ENCODE measurements at regions not wholly inside any gene's neighbourhood (a gene's known extent, or its start where the extent isn't known, plus 50 kb on each side); places are given as distances from the start of the nearest gene placed in this dataset.

- CTCF ChIA-PET, result interaction anchor here (1.1 kb wide), 1 partner anchor 15 kb away, joined by 3 read pairs; no protein-coding TSS in a partner anchor
- no peak overlapping the region for H3K9ac ChIP-seq (ENCODE audit: low read depth, low read length)
- no peak overlapping the region for H3K4me3 ChIP-seq (ENCODE audit: insufficient read depth, low read depth, low read length)
Observed at GRCh38 chr9:134488331-134489280, 153.0 kb upstream of the COL5A1 start.

More at GRCh38 chr9:134488331-134489280, 153.0 kb upstream of the COL5A1 start:
- DNase-seq (no peak), ATAC-seq (ENCODE audit: low read depth) (no peak)
- Histone ChIP-seq H4K20me1 (ENCODE audit: insufficient read depth, low read length) (no peaks in the 10 kb centered on the region), H3K56ac (ENCODE audit: extremely low read depth, insufficient read depth, low read length) (no peak overlapping the region), H3K4ac (ENCODE audit: low read depth, low read length) (peak overlapping the region; percentile 29; the same call in 1 of the 2 replicates), H2AFZ (replicated peaks; ENCODE audit: low read length, poor library complexity) (peak overlapping the region; percentile 59), H4K8ac (ENCODE audit: low read depth in 2 of 2, low read length in 2 of 2) (no peak overlapping the region), H2BK20ac (ENCODE audit: low read depth, low read length) (0 out of 2 replicates have a peak overlapping the region, but pooled peaks have one; percentile 12), H2AK9ac (replicated peaks; ENCODE audit: low read depth, low read length, poor library complexity) (no peak overlapping the region), H3K18ac (ENCODE audit: low read depth, low read length) (no peak overlapping the region), H2BK15ac (ENCODE audit: low read depth, low read length) (no peak overlapping the region; the same call in 2 of the 3 replicates), H3K9me1 (ENCODE audit: insufficient read depth, low read length) (no peaks in the 10 kb centered on the region), H3K23ac (ENCODE audit: low read depth, low read length) (no peak overlapping the region), H3K27ac (ENCODE audit: insufficient read depth, low read length) (no peak overlapping the region), H3K27me3 (ENCODE audit: control insufficient read depth, insufficient read depth, low read length) (peaks cover 5% of the 10 kb centered on the region), H3K79me1 (ENCODE audit: low read depth in 1 of 2, low read length in 2 of 2) (no peaks in the 10 kb centered on the region), H3K36me3 (ENCODE audit: control insufficient read depth, insufficient read depth, low read length) (no peaks in the 10 kb centered on the region), H2BK120ac (ENCODE audit: low read depth, low read length) (0 out of 2 replicates have a peak overlapping the region, but pooled peaks have one; percentile 13), H3K9me3 (ENCODE audit: control insufficient read depth, insufficient read depth, low read length) (no peaks in the 10 kb centered on the region), H3K4me2 (ENCODE audit: low read depth, low read length) (no peak overlapping the region), H3K4me1 (ENCODE audit: control insufficient read depth, insufficient read depth, low read length) (peaks cover 14% of the 10 kb centered on the region; the same call in 1 of the 2 replicates), H4K5ac (ENCODE audit: low read depth, low read length) (no peak overlapping the region), H2AK5ac (ENCODE audit: low read depth, low read length) (no peak overlapping the region), H3K14ac (replicated peaks; ENCODE audit: low read depth, low read length) (no peak overlapping the region), H4K91ac (ENCODE audit: insufficient read depth, low read depth, low read length) (peak overlapping the region; percentile 45; the same call in 1 of the 2 replicates), H2BK5ac (ENCODE audit: low read depth, low read length, poor library complexity, severe bottlenecking) (no peak overlapping the region)
- POLR2A ChIA-PET (ENCODE audit: unreplicated experiment), result no interaction called here
- no TSS peak for BruUV-seq (replicated peaks)
- intact Hi-C loops (cut with micrococcal nuclease), result no loop called here
- TF ChIP-seq CHD1 (IDR thresholded peaks at IDR 0.05; ENCODE audit: low read depth, low read length), result no peak
- dilution Hi-C loops (cut with HindIII; ENCODE audit: low sequenced_read_pairs, unreplicated experiment), result no loop called here
- in situ Hi-C loops (cut with MboI; ENCODE audit: low sequenced_read_pairs), result no loop called here
- WGBS, 2 experiments (ENCODE audit: extremely low coverage in 2 of 2, insufficient read length in 1 of 2), result 76% methylated on average over 17 of the region's 32 CpGs; no CpG with 5 or more reads in 1 of the 2 experiments

Measured in IMR-90 (cell line).